ENCODE measurements at regions not wholly inside any gene's neighbourhood (a gene's known extent, or its start where the extent isn't known, plus 50 kb on each side); places are given as distances from the start of the nearest gene placed in this dataset.
"Not testable (repeated sequence)": the region's sequence is repeated elsewhere in the genome, so short reads cannot be mapped to it uniquely, and the experiment has no call there.

- no peak for DNase-seq
Observed at GRCh38 chr10:4632757-4633156, 193.2 kb upstream of the AKR1E2 start.

DNA sequence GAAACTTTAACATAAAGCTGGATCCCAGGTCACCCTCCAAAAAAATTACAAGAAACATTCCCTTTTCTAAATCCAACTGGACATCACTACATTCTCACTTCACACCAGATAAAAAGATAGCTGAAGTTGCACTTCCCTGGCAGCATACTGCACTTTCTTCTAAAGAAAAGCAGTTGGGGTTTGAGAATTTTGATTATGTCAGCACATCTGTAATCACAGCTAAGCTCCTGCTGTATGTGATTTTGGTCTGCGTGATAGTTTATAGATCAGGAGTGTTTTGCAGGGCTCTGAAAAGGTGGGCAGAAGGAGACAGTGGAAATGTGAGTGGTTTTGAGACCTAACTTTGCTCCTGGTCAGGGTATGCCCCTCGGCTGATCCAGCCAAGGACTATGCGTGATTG, 199.1 kb upstream of the AKR1E2 start:
- DNase-seq = no peak

GRCh38 chr10:4623757-4624420, 202.1 kb upstream of the AKR1E2 start:
- no peak for DNase-seq

GRCh38 chr10:4623200-4623599, 202.8 kb upstream of the AKR1E2 start:
- no peak for DNase-seq

DNA sequence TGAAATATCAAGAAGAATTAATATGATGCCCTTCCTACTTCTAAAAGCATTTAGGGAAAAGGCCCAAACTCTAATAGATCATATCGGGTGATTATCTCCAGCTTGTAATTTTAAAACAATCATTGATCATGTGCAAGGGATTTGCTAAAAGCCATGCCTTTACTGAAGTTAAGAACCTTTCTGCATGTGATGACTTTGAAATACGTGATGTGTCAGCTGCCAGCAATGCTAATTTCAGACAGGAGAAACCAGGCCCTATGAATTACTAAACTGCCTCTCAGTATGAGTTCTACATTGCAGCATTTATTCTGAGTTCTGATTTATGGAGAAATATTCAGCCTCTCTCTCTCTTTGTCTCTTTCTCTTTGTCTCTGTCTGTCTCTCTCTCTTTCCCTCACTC, 203.6 kb upstream of the AKR1E2 start:
- DNase-seq = no peak

DNA sequence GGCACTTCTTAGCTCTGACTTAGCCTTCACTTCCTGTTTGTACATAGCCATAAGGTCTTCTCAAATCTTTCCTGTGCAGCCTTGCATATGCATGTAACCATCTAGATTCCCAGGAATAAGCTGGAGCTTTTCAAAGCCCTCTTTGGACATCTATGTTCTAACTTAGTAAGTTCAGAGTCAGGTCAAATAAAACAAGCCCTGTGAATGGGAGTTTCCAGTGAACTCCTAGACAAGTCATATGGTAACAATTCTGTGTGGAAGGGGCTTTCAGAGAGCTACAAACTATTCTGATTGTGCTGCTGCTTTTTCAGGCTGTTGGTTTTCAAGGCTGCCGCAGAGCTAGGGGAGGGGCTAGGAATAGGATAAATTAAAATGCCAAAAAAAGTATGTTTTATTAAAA, 208.4 kb upstream of the AKR1E2 start:
- DNase-seq = no peak

DNA sequence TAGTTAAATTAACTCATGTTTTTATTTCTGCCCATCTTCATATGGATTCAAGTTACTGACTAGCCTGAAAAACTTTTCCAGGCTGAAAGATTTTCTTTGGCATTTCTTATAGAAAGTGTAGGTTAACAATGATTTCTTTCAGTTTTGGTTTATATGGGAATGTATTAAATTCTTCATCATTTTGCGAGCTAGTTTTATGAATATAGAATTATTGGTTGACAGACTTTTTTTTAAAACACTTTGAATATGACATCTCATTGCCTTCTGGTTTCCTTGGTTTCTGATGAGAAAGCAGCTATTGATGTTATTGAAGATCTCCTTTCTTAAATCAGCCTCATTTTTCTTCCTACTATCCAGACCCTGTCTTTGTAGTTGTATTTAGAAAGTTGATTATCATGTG, 211.0 kb upstream of the AKR1E2 start:
- DNase-seq = no peak

- no peak for DNase-seq
Observed at GRCh38 chr10:4609251-4609650, 216.8 kb upstream of the AKR1E2 start.

GRCh38 chr10:4607681-4608080, 218.3 kb upstream of the AKR1E2 start:
- DNase-seq = no peak

DNA sequence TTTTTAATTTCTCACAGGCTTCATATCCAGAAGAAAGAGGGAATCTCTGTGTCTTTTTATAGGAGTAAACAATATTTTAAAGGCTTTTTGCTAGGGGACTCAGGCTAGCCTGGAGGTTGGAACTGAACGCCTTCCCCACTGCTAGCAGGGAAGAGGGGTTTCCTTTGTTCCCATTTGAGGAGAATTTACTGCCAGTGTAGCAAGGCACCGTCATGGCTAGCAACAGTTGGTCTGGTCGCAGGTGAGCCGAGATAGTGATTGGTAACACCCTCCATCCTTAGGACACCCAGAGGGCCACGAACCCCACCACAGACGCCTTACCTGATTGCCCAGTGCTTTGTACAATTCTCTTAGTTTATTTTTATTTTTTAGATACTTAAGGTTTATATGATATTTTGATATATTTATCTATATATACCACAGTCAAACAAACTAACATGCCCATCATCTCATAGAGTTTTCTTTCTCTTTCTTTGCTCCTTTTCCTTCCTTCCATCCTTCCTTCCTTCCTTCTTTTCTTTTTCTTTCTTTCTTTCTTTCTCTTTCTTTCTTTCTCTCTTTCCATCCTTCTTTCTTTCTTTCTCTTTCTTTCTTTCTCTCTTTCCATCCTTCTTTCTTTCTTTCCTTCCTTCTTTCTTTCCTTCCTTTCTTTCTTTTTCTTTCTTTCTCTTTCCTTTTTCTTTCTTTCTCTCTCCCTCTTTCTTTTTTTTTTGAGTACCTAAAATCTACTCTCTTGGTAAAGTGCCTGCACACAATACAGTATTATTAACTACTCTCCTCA, 219.0 kb upstream of the AKR1E2 start:
- no peak for DNase-seq

DNA sequence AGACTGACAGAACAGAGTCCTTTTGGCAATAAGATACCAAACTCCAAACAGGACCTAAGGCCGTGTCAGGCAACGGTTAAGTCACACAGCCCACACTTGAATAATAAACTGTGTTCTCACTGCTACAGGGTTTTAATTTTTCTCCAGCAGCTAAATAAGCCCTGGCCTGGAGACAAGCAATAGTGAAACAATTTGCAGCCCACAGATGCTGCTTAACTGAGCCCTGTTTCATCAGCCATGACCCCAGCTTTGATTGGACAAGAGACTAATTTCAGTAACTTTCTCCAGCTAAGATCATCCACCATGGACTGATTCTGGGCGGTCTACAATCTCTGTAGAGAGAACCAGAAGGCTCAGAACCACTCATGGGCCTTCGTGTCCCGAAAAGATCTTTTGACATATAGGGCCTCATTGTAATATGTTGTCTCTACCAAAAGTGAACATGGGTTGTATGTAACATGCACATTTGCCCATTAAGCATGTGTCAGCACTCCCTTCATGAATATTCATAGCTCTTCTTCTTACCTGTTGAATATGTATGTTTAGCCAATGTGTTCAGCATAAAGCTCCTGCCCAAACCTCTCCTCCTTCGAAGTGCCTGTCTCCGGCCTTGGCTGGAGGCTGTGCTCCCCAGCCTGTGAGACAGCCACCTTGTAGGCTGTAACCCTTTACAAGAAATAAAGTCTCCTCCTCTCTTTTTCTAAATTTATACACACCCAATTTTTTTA, 223.1 kb upstream of the AKR1E2 start:
- DNase-seq = no peak

- no peak for DNase-seq
Observed at GRCh38 chr10:4599471-4599870, 226.5 kb upstream of the AKR1E2 start.

GRCh38 chr10:4597898-4598297, 228.1 kb upstream of the AKR1E2 start:
- DNase-seq = not testable (repeated sequence)

DNA sequence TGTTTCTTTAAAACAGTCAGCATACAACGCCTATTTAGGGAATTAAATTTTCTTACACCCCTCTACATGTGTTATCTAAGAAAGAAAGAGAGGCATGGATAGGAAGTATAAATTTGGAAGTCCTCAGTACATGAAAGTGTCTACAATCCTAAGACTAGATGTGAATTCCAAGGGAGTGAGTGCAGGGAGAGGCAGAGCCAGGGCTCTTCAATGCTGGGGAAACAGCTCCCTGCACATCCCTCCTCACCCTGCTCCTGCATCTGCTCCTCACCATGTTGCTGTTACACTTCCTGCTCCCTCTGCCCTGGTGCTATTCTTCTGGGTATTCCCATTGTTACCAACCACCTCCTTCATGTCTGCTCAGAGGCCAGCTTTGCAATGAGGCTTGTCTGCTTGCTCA, 229.1 kb upstream of the AKR1E2 start:
- no peak for DNase-seq

- no peak for DNase-seq
Observed at GRCh38 chr10:4595719-4596319, 230.2 kb upstream of the AKR1E2 start.

- no peak for DNase-seq
Observed at GRCh38 chr10:4590807-4591206, 235.2 kb upstream of the AKR1E2 start.

DNA sequence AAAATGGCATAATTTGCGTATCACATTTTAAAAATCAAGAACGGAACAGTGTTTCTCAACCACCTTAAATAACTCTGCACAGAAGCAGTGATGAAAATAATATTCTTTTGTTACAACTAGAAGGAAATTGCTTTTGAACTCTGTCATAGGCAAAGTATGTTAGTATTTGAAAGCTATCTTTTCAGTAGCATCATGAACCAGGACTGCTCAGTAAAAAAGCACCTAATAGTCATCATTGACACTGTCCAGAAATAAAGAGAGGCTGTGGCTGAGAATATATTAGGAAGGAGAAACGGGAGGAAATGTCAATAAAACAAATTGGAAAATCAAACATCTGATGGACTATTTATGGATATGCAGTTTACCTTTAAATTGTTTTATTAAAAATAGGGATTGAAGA, 237.2 kb upstream of the AKR1E2 start:
- no peak for DNase-seq

GRCh38 chr10:4587466-4587865, 238.5 kb upstream of the AKR1E2 start:
- DNase-seq = no peak

GRCh38 chr10:4586776-4587175, 239.2 kb upstream of the AKR1E2 start:
- no peak for DNase-seq

DNA sequence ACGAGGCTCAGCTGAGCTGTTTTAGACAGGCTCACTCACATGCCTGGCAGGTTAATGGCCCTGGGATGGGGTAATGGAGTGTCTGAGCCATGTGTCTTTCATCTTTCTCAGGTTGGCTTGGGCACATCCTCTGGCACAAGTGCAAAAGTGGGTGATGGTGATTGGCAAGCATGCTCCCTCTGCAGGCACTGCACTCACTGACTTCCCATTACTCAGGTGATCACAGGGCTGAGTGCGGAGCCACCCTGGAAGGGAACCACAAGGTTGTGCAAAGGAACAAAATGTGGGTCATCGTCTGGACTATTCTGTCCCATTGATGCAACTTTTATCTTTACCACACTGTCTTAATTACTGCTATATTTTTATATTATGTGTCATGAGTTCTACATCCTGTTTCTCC, 244.1 kb upstream of the AKR1E2 start:
- no peak for DNase-seq

GRCh38 chr10:4579844-4580243, 246.2 kb upstream of the AKR1E2 start:
- no peak for DNase-seq

DNA sequence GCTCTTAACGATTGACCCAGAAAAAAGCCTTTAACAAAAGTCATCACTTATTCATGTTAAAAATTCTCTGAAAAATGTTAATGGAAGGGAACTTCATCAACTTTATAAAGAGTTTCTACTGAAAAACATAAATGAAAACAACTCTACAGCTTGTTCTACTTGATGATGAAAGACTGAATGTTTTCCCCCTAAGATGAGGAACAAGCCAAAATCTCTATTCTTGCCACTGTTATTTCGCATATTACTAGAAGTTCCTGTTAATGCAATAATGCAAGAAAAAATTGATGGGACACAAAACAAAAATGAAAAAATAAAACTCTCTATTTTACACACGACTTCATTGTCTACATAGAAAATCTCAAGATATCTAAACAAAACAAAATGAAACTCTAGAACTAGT, 249.8 kb upstream of the AKR1E2 start:
- no peak for DNase-seq

DNA sequence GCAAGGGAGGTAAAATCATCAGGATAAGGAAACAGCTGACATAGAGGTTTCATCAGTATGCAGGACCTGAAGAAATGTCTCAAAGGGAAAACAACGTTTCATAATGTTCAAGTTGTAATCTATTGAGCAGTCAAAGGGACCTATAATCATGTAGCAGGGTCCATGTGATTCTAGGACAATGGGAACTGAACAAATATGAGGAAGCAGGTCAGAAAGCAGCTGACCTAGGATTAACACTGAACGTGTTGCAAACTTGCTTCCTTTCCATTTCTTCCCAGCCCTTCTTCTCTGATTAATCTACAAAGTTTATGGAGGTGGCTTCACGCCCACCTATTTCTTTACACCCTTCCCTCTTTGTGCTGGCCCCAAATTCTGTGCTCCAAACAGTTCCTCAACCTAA, 256.9 kb upstream of the AKR1E2 start:
- DNase-seq = no peak

DNA sequence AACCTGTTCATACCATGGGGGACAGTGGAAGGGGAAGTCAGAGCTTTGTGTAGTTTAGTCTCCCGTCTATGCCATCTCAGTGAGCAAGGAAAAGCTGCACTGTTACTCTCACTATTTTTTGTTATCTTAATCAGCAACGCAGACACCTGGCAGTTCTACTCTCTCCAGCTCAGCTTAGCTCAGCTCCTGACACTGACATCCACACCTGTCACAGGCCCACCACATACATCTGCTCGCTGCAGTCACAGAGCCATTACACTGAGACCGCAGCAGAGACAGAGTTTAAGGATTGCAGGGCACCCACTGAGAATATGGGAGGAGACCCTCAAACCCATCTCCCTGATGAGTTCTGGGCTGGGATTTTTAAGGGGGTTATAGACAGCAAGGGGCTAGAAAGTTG, 257.3 kb upstream of the AKR1E2 start:
- DNase-seq = no peak
